A549 (cell line): ENCODE measurements at regions not wholly inside any gene's neighbourhood (a gene's known extent, or its start where the extent isn't known, plus 50 kb on each side); places are given as distances from the start of the nearest gene placed in this dataset.

ENCODE experiments used
- ATAC-seq, 2 experiments: fragments of 200-7000 bp in 1 of 2; fragments of >200 bp in 1 of 2; cut with Nextera tagmentation in 1 of 2; cut with Tn5 transposase in 1 of 2; 3 replicates each; pipeline versions ENCODE4 v1.8.0 to v1.9.1; 2018 to 2020; ENCODE audit warnings: mild to moderate bottlenecking in 1 of 2, moderate library complexity in 1 of 2
- CTCF ChIA-PET: fragments of 300-600 bp; sonication (Branson Sonifier 250); formaldehyde crosslinking; extraction: SDS; loops from one replicate; lab custom pipeline; 2021; ENCODE audit warnings: antibody characterized with exemption, inconsistent platforms; lab: Yijun Ruan, JAX
- POLR2A ChIA-PET: fragments of 350-600 bp; formaldehyde crosslinking; extraction: SDS; loops from one replicate; lab custom pipeline; 2021; ENCODE audit warnings: antibody characterized with exemption, inconsistent platforms; lab: Yijun Ruan, JAX
- DNase-seq, 2 experiments: peaks; one replicate each; pipeline versions ENCODE4 v3.0.0 to v3.0.0-alpha.2; 2011 to 2016; ENCODE audit warnings: low read depth in 1 of 2, low spot score in 1 of 2
- FAIRE-seq: peaks from 2 replicates; lab custom pipeline; 2011; peaks lifted over from hg19 to GRCh38; lab: Jason Lieb, UNC
- H3K27ac ChIP-seq, 2 experiments: fragments of >200 bp; sonication (Bioruptor Twin); formaldehyde crosslinking; 3 replicates each; pipeline ENCODE4 v1.5.1; 2016 to 2017
- H3K4me1 ChIP-seq: fragments of >200 bp; sonication (Bioruptor Twin); formaldehyde crosslinking; 3 replicates; pipeline ENCODE4 v1.6.1; 2016
- H3K4me2 ChIP-seq: fragments of >200 bp; sonication (Bioruptor Twin); formaldehyde crosslinking; 3 replicates; pipeline ENCODE4 v1.6.1; 2016
- H3K4me3 ChIP-seq: fragments of >200 bp; sonication (Bioruptor Twin); formaldehyde crosslinking; 3 replicates; pipeline ENCODE4 v1.5.1; 2016
- H3K9me3 ChIP-seq: fragments of >200 bp; sonication (Bioruptor Twin); formaldehyde crosslinking; 3 replicates; pipeline ENCODE4 v1.6.1; 2016
- CEBPB ChIP-seq, 2 experiments: fragments of >200 bp in 1 of 2; sonication (Bioruptor Twin) in 1 of 2; formaldehyde crosslinking in 1 of 2; IDR thresholded peaks; 2 replicates each; pipeline ENCODE4 v1.6.1; 2012 to 2016
- EHF ChIP-seq: fragments of 250-450 bp; sonication (Bioruptor Pico); IDR thresholded peaks from 2 replicates; pipeline ENCODE4 v1.5.0; 2020; ENCODE audit warnings: mild to moderate bottlenecking
- ESRRA ChIP-seq: fragments of 150-350 bp; IDR thresholded peaks from 2 replicates; pipeline ENCODE4 v1.6.1; 2014; ENCODE audit warnings: mild to moderate bottlenecking, low read length, borderline replicate concordance
- FOXS1 ChIP-seq: fragments of 250-450 bp; sonication (Bioruptor Pico); IDR thresholded peaks from 2 replicates; pipeline ENCODE4 v1.5.0; 2020; ENCODE audit warnings: mild to moderate bottlenecking, moderate library complexity
- HOXB5 ChIP-seq: fragments of 250-450 bp; sonication (Bioruptor Pico); IDR thresholded peaks from 2 replicates; pipeline ENCODE4 v1.5.0; 2020; ENCODE audit warnings: mild to moderate bottlenecking, moderate library complexity
- MAZ ChIP-seq: fragments of 150-350 bp; IDR thresholded peaks from 2 replicates; pipeline ENCODE4 v1.6.1; 2014; ENCODE audit warnings: antibody characterized with exemption, low read depth, low read length, borderline replicate concordance
- MYC ChIP-seq: IDR thresholded peaks from 2 replicates; pipeline ENCODE4 v1.6.1; 2012; ENCODE audit warnings: mild to moderate bottlenecking, inconsistent platforms, low read length, improper control_type of control experiment, borderline replicate concordance
- POLR2A ChIP-seq: IDR thresholded peaks from 2 replicates; pipeline ENCODE4 v1.6.1; 2012; ENCODE audit warnings: mild to moderate bottlenecking, low read length
- RARB ChIP-seq: fragments of 250-450 bp; sonication (Bioruptor Pico); IDR thresholded peaks from 2 replicates; pipeline ENCODE4 v1.8.0; 2021; ENCODE audit warnings: mild to moderate bottlenecking, moderate library complexity
- WGBS: methylation state at CpG from one replicate; pipeline ENCODE4 v1.1.6; 2017; ENCODE audit errors: missing lambda C conversion rate; 5-methylcytosine and 5-hydroxymethylcytosine counted together
- small RNA-seq, 6 experiments: library from RNA; depleted of rRNA; stranded (forward); fragments of <200 nt; gene quantifications; one replicate each; pipeline ENCODE3, GENCODE V24; 2012
- TF ChIP-seq, protein P1 (sequence below): fragments of >200 bp; sonication (Bioruptor Twin); formaldehyde crosslinking; IDR thresholded peaks from 3 replicates; pipeline ENCODE4 v1.5.1; 2016
- TF ChIP-seq, protein P2 (sequence below): fragments of 200-600 bp; sonication (generic); IDR thresholded peaks from 2 replicates; pipeline ENCODE4 v1.6.1; 2016; ENCODE audit warnings: antibody characterized with exemption, mild to moderate bottlenecking, moderate library complexity
- TF ChIP-seq, protein P3 (sequence below): fragments of >200 bp; sonication (Bioruptor Twin); formaldehyde crosslinking; IDR thresholded peaks from 2 replicates; pipeline ENCODE4 v1.6.1; 2016

DNA sequence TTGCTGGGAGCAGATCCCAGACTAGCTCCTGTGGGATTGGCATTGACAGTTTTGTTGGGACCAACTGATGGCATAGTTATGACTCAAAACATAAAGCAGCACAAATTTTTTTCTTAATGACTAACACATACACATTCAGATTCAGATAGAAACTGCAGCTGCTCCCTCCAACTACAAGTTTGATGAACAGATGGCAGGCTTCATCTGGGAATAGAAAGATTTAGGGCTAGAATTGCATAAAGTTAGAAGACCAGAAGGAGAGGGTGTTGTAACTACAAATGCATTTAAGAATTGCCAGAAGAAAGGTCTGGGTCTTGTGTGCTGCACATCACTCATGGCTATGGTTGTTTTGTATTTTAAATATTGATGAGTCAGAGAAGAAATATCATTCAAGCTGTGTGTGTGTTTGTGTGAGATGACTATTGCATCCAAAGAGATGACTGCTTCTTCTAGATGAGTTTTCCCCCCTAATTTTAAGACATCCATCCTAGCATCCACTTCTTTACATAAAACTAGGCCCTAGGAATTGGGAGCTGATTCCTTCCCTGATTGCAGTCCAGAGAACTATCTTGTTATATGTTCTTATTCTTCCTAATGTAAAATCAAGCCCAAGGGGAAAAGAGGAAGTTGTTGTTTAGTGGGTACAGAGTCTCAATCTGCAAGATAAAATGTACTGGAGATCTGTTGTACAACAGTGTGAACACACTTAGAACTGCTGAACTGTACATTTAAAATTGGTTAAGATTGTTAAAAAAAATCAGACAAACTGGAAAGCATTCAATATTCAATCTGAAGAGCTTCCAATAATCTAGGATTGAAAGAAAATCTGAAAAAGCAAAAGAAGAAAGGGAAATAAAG, 175.1 kb downstream of the PARM1 start:
- POLR2A ChIA-PET, result no interaction called here
- CTCF ChIA-PET, result no interaction called here
- ATAC-seq, result no peak
- no peak for FAIRE-seq
- Histone ChIP-seq H3K27ac (no peak overlapping the region), H3K9me3 (no peaks in the 10 kb centered on the region), H3K4me1 (no peaks in the 10 kb centered on the region), H3K4me3 (no peak overlapping the region), H3K4me2 (no peak overlapping the region)
- TF ChIP-seq, protein P1, sequence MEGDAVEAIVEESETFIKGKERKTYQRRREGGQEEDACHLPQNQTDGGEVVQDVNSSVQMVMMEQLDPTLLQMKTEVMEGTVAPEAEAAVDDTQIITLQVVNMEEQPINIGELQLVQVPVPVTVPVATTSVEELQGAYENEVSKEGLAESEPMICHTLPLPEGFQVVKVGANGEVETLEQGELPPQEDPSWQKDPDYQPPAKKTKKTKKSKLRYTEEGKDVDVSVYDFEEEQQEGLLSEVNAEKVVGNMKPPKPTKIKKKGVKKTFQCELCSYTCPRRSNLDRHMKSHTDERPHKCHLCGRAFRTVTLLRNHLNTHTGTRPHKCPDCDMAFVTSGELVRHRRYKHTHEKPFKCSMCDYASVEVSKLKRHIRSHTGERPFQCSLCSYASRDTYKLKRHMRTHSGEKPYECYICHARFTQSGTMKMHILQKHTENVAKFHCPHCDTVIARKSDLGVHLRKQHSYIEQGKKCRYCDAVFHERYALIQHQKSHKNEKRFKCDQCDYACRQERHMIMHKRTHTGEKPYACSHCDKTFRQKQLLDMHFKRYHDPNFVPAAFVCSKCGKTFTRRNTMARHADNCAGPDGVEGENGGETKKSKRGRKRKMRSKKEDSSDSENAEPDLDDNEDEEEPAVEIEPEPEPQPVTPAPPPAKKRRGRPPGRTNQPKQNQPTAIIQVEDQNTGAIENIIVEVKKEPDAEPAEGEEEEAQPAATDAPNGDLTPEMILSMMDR, result no peak
- DNase-seq, result no peak

GRCh38 chr4:75102787-75103085, 169.8 kb downstream of the PARM1 start:
- no peak for ATAC-seq
- Histone ChIP-seq H3K27ac (no peak overlapping the region), H3K9me3 (no peaks in the 10 kb centered on the region), H3K4me3 (no peak overlapping the region), H3K4me1 (no peaks in the 10 kb centered on the region), H3K4me2 (no peak overlapping the region)
- CTCF ChIA-PET, result no interaction called here
- no peak for FAIRE-seq
- POLR2A ChIA-PET, result no interaction called here
- TF ChIP-seq RARB (CRISPR knock-in tag) (no peak), CEBPB (IDR thresholded peaks at IDR 0.05) (no peak)
- TF ChIP-seq, protein P1, result no peak
- no peak for DNase-seq

- no peak overlapping the region for H3K4me3 ChIP-seq
- no peak for FAIRE-seq
- DNase-seq, result no peak
- no peak for TF ChIP-seq FOXS1
- TF ChIP-seq, protein P2, sequence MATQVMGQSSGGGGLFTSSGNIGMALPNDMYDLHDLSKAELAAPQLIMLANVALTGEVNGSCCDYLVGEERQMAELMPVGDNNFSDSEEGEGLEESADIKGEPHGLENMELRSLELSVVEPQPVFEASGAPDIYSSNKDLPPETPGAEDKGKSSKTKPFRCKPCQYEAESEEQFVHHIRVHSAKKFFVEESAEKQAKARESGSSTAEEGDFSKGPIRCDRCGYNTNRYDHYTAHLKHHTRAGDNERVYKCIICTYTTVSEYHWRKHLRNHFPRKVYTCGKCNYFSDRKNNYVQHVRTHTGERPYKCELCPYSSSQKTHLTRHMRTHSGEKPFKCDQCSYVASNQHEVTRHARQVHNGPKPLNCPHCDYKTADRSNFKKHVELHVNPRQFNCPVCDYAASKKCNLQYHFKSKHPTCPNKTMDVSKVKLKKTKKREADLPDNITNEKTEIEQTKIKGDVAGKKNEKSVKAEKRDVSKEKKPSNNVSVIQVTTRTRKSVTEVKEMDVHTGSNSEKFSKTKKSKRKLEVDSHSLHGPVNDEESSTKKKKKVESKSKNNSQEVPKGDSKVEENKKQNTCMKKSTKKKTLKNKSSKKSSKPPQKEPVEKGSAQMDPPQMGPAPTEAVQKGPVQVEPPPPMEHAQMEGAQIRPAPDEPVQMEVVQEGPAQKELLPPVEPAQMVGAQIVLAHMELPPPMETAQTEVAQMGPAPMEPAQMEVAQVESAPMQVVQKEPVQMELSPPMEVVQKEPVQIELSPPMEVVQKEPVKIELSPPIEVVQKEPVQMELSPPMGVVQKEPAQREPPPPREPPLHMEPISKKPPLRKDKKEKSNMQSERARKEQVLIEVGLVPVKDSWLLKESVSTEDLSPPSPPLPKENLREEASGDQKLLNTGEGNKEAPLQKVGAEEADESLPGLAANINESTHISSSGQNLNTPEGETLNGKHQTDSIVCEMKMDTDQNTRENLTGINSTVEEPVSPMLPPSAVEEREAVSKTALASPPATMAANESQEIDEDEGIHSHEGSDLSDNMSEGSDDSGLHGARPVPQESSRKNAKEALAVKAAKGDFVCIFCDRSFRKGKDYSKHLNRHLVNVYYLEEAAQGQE, result no peak
- TF ChIP-seq MYC, result no peak
- TF ChIP-seq MAZ, result no peak
- TF ChIP-seq, protein P3, sequence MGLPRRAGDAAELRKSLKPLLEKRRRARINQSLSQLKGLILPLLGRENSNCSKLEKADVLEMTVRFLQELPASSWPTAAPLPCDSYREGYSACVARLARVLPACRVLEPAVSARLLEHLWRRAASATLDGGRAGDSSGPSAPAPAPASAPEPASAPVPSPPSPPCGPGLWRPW, result no peak
- TF ChIP-seq HOXB5 (CRISPR knock-in tag), result no peak
- TF ChIP-seq EHF (CRISPR knock-in tag), result no peak
- no peak for TF ChIP-seq POLR2A
- TF ChIP-seq ESRRA, result no peak
- CTCF ChIA-PET, result interaction anchor here (0.9 kb wide), 1 partner anchor 8 kb away, joined by 5 read pairs; no protein-coding TSS in a partner anchor
- POLR2A ChIA-PET, result no interaction called here
- no peak overlapping the region for H3K4me2 ChIP-seq
- no peak for ATAC-seq
- no peaks in the 10 kb centered on the region for H3K4me1 ChIP-seq
- WGBS, result 44% methylated on average over 3 of the region's 3 CpGs
- H3K27ac ChIP-seq, result no peak overlapping the region
- no peaks in the 10 kb centered on the region for H3K9me3 ChIP-seq
These were observed 169.2 kb downstream of the PARM1 start for GRCh38 chr4:75101906-75102786.

Small RNA genes in the stretch of these regions (small RNA-seq; reads per million reads assigned to genes)
- gene AC093870.1, result 0 reads per million in 6 experiments
